Cardiac muscle cell (in vitro differentiated cells and primary cell): ENCODE measurements at regions not wholly inside any gene's neighbourhood (a gene's known extent, or its start where the extent isn't known, plus 50 kb on each side); places are given as distances from the start of the nearest gene placed in this dataset.
A peak's percentile ranks its signal among the peaks of the same experiment; 100 is the strongest.

ENCODE experiments used
- DNase-seq, 2 donors: peaks; one replicate each; pipeline versions ENCODE4 v3.0.0 to v3.0.0-alpha.2; 2010 to 2017; ENCODE audit warnings: low read depth in 1 of 2, low spot score in 1 of 2
- H3K27ac ChIP-seq: fragments of 200-600 bp; sonication (generic); 2 replicates; pipeline ENCODE4 v1.5.1; 2016
- H3K27me3 ChIP-seq: fragments of 200-600 bp; sonication (generic); 2 replicates; pipeline ENCODE4 v1.6.0; 2016; ENCODE audit warnings: control low read depth
- H3K36me3 ChIP-seq: fragments of 200-600 bp; sonication (generic); 2 replicates; pipeline ENCODE4 v1.5.1; 2016; ENCODE audit warnings: control low read depth
- H3K4me1 ChIP-seq: fragments of 200-600 bp; sonication (generic); 2 replicates; pipeline ENCODE4 v1.8.1; 2017; ENCODE audit warnings: low read depth, mild to moderate bottlenecking, mixed run types
- H3K4me3 ChIP-seq: fragments of 200-600 bp; sonication (generic); 2 replicates; pipeline ENCODE4 v1.5.1; 2016; ENCODE audit warnings: mild to moderate bottlenecking
- H3K9me3 ChIP-seq: fragments of 200-600 bp; sonication (generic); 2 replicates; pipeline ENCODE4 v1.5.1; 2017; ENCODE audit warnings: low read depth, mild to moderate bottlenecking, control low read depth
- CTCF ChIP-seq: IDR thresholded peaks from 2 replicates; pipeline ENCODE4 v1.5.1; 2012; ENCODE audit warnings: low read depth, mild to moderate bottlenecking, low read length

- H3K27me3 ChIP-seq, result no peaks in the 10 kb centered on the region
- TF ChIP-seq CTCF, result no peak
- H3K27ac ChIP-seq, result no peak overlapping the region
- no peaks in the 10 kb centered on the region for H3K9me3 ChIP-seq
- no peaks in the 10 kb centered on the region for H3K4me1 ChIP-seq
- peak in 1 of 2 donors; percentile 3 for DNase-seq
- H3K36me3 ChIP-seq, result no peaks in the 10 kb centered on the region
- no peak overlapping the region for H3K4me3 ChIP-seq
Measured at GRCh38 chr18:24913507-24914170, 438.3 kb downstream of the ZNF521 start.

- Histone ChIP-seq H3K4me1 (no peaks in the 10 kb centered on the region), H3K4me3 (no peak overlapping the region), H3K9me3 (no peaks in the 10 kb centered on the region), H3K27ac (no peak overlapping the region), H3K27me3 (no peaks in the 10 kb centered on the region), H3K36me3 (no peaks in the 10 kb centered on the region)
- no peak for TF ChIP-seq CTCF
- DNase-seq, result no peak
Measured at GRCh38 chr18:24914171-24914525, 437.8 kb downstream of the ZNF521 start.

GRCh38 chr18:24914685-24915084 is 437.3 kb downstream of the ZNF521 start:
- no peaks in the 10 kb centered on the region for H3K36me3 ChIP-seq
- no peak overlapping the region for H3K27ac ChIP-seq
- no peaks in the 10 kb centered on the region for H3K27me3 ChIP-seq
- no peak for DNase-seq
- H3K9me3 ChIP-seq, result no peaks in the 10 kb centered on the region
- H3K4me1 ChIP-seq, result no peaks in the 10 kb centered on the region
- TF ChIP-seq CTCF, result no peak
- no peak overlapping the region for H3K4me3 ChIP-seq

GRCh38 chr18:24915547-24915946 is 436.4 kb downstream of the ZNF521 start:
- H3K27me3 ChIP-seq, result no peaks in the 10 kb centered on the region
- DNase-seq, result peak in 1 of 2 donors; percentile 11
- no peak for TF ChIP-seq CTCF
- H3K4me1 ChIP-seq, result no peaks in the 10 kb centered on the region
- no peak overlapping the region for H3K27ac ChIP-seq
- H3K4me3 ChIP-seq, result no peak overlapping the region
- H3K9me3 ChIP-seq, result no peaks in the 10 kb centered on the region
- no peaks in the 10 kb centered on the region for H3K36me3 ChIP-seq

- H3K9me3 ChIP-seq, result no peaks in the 10 kb centered on the region
- no peaks in the 10 kb centered on the region for H3K27me3 ChIP-seq
- no peak for DNase-seq
- H3K4me1 ChIP-seq, result peaks cover 2% of the 10 kb centered on the region
- no peak overlapping the region for H3K4me3 ChIP-seq
- TF ChIP-seq CTCF, result no peak
- H3K27ac ChIP-seq, result no peak overlapping the region
- no peaks in the 10 kb centered on the region for H3K36me3 ChIP-seq
Measured at GRCh38 chr18:24917767-24918166, 434.2 kb downstream of the ZNF521 start.
